Gastroesophageal sphincter (tissue), 4 donors: ENCODE measurements at regions not wholly inside any gene's neighbourhood (a gene's known extent, or its start where the extent isn't known, plus 50 kb on each side); places are given as distances from the start of the nearest gene placed in this dataset.

Experiments
- ATAC-seq: fragments of 150-250 bp; one replicate; pipeline ENCODE4 v1.9.1; 2016; ENCODE audit warnings: mild to moderate bottlenecking, moderate library complexity
- H3K27ac ChIP-seq, 4 donors: fragments of 200-600 bp; sonication (generic) in 3 of 4; 1 replicate in 3 of 4; 2 replicates in 1 of 4; pipeline ENCODE4 v1.5.1; 2016 to 2019
- H3K27me3 ChIP-seq: fragments of 200-600 bp; sonication (generic); one replicate; pipeline ENCODE4 v1.5.1; 2019
- H3K36me3 ChIP-seq, 2 donors: fragments of 200-600 bp; sonication (generic); one replicate each; pipeline ENCODE4 v1.5.1; 2019; ENCODE audit warnings: control low read depth in 1 of 2
- H3K4me1 ChIP-seq, 3 donors: fragments of 200-600 bp; sonication (generic); 1 replicate in 2 of 3; 2 replicates in 1 of 3; pipeline ENCODE4 v1.5.1; 2016 to 2019; ENCODE audit warnings: control low read depth in 2 of 3
- H3K4me3 ChIP-seq, 2 donors: fragments of 200-600 bp; sonication (generic); one replicate each; pipeline ENCODE4 v1.5.1; 2019; ENCODE audit warnings: mild to moderate bottlenecking in 1 of 2, moderate library complexity in 1 of 2
- H3K9me3 ChIP-seq, 3 donors: fragments of 200-600 bp; sonication (generic); one replicate each; pipeline ENCODE4 v1.5.1; 2017 to 2019; ENCODE audit warnings: control low read depth in 2 of 3
- EP300 ChIP-seq: sonication (generic); formaldehyde crosslinking; IDR thresholded peaks from one replicate; pipeline ENCODE4 v1.6.1; 2017; ENCODE audit warnings: antibody characterized with exemption, mild to moderate bottlenecking
- POLR2A ChIP-seq, 2 donors: fragments of 450-650 bp; IDR thresholded peaks; one replicate each; pipeline ENCODE4 v1.6.1; 2017; ENCODE audit warnings: antibody characterized with exemption in 2 of 2, mild to moderate bottlenecking in 2 of 2, moderate library complexity in 1 of 2
- POLR2AphosphoS5 ChIP-seq: sonication (generic); formaldehyde crosslinking; IDR thresholded peaks from one replicate; pipeline ENCODE4 v1.6.1; 2017; ENCODE audit warnings: antibody characterized with exemption
- WGBS, 2 donors: methylation state at CpG; one replicate each; pipeline ENCODE4 v1.1.5; 2018; ENCODE audit warnings: low coverage in 1 of 2; 5-methylcytosine and 5-hydroxymethylcytosine counted together
- TF ChIP-seq, protein P1 (sequence below), 4 experiments: fragments of 200-600 bp in 2 of 4; fragments of 450-650 bp in 2 of 4; sonication (generic) in 1 of 4; IDR thresholded peaks; one replicate each; pipeline ENCODE4 v1.5.1; 2017 to 2019; ENCODE audit warnings: antibody characterized with exemption in 4 of 4, mild to moderate bottlenecking in 2 of 4, moderate library complexity in 2 of 4

DNA sequence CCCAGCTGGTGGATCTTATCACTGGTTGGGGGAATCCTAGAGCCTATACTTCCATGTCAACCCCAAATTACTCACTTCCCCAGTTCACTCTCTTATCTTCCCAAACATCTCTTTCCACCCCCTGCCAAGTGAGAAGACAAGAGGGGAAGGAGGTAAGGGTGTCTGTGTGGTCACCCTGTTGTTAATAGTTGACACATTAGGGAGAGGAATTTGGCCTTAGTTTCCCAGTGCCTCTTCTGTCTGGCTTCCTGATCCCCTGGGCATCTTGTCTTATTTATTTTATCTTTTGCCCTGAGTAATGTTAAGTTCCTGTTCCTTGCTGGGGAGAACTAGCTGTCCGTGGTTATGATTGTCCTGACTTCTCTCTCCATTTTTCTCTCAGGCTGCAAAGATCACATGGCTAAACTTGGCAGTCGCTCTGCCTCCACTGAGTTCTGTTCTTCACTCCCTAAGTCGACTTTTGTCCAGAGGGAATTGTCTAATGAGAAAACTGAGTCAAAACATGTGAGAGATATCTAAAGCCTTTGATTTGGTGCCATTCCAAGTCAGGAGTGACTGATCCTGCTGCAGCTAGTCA lies 157.1 kb upstream of the SYT6 start:
- H3K4me1 ChIP-seq: peaks cover 0 to 11% (median 0%) of the 10 kb centered on the region in 3 donors
- TF ChIP-seq POLR2AphosphoS5: no peak
- WGBS, 2 donors: 0 to 18% methylated on average over 2 of the region's 3 CpGs
- H3K9me3 ChIP-seq: no peaks in the 10 kb centered on the region
- no peaks in the 10 kb centered on the region for H3K36me3 ChIP-seq
- no peak overlapping the region for H3K4me3 ChIP-seq
- H3K27me3 ChIP-seq: no peaks in the 10 kb centered on the region
- ATAC-seq: no peak
- no peak overlapping the region for H3K27ac ChIP-seq

DNA sequence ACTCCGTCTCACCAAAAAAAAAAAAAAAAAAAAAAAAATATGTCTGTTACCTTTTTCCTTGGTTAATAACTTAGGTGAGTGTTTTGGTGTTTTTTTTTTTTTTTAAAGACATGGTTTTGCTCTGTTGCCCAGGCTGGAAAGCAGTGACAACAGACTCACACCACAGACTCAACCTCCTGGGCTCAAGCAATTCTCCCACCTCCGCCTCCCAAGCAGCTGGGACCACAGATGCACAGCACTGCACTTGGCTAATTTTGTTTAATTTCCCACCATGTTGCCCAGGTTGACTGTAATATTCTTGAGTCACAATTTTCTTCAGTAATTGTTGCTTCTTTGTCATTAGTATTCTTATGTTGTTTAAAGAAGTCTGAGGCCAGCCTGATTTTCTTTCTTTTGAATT lies 149.2 kb upstream of the SYT6 start:
- Histone ChIP-seq H3K4me3 (no peak overlapping the region), H3K27ac (no peak overlapping the region), H3K27me3 (peaks cover 5% of the 10 kb centered on the region), H3K36me3 (no peaks in the 10 kb centered on the region), H3K4me1 (no peaks in the 10 kb centered on the region), H3K9me3 (no peaks in the 10 kb centered on the region)
- no peak for ATAC-seq
- WGBS, 2 donors: 80 to 100% methylated on average over 1 to 2 of the region's 2 CpGs
- no peak for TF ChIP-seq POLR2AphosphoS5
- TF ChIP-seq, protein P1, sequence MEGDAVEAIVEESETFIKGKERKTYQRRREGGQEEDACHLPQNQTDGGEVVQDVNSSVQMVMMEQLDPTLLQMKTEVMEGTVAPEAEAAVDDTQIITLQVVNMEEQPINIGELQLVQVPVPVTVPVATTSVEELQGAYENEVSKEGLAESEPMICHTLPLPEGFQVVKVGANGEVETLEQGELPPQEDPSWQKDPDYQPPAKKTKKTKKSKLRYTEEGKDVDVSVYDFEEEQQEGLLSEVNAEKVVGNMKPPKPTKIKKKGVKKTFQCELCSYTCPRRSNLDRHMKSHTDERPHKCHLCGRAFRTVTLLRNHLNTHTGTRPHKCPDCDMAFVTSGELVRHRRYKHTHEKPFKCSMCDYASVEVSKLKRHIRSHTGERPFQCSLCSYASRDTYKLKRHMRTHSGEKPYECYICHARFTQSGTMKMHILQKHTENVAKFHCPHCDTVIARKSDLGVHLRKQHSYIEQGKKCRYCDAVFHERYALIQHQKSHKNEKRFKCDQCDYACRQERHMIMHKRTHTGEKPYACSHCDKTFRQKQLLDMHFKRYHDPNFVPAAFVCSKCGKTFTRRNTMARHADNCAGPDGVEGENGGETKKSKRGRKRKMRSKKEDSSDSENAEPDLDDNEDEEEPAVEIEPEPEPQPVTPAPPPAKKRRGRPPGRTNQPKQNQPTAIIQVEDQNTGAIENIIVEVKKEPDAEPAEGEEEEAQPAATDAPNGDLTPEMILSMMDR (IDR thresholded peaks at IDR 0.05): no peak
- TF ChIP-seq EP300: no peak
- TF ChIP-seq POLR2A (IDR thresholded peaks at IDR 0.05): no peak

DNA sequence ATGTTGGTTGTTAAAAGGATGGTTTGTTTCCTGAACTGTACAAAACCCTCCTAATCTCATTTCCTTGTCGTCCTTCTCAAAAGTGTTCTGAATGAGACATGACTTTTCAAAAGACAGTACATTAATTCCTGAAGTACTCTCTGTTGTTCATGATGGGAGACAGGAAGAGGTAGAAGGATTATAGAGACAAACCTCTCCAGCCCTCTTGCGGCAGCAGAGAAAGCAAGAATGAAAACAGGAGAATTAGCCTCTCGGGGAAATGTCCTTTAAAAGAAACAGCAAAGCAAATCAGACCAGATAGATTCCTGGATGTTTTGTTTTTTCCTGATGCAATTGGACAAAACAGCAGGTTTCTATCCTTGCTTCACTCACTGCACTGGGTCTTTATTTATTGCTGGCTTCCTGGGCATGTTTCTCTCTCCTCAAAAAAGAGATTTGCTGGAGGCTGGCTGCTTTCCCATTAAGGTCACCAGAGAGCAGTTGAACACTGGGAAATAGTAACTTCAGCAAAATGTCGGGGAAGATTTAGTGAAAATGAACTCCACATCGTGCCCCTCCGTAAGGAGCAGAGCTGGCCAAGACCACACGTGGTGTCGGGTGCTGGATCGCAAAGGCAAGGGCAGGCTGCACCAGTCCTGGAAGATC lies 145.8 kb upstream of the SYT6 start:
- ATAC-seq: no peak
- H3K4me3 ChIP-seq: no peak overlapping the region
- no peaks in the 10 kb centered on the region for H3K36me3 ChIP-seq
- peak overlapping the region in 1 of 4 donors; percentile 10 for H3K27ac ChIP-seq
- no peaks in the 10 kb centered on the region for H3K4me1 ChIP-seq
- H3K9me3 ChIP-seq: no peaks in the 10 kb centered on the region
- 23 to 28% methylated on average over 3 of the region's 9 CpGs for WGBS, 2 donors
- TF ChIP-seq, protein P1 (IDR thresholded peaks at IDR 0.05): peak in 1 of 4 experiments; percentile 12
- TF ChIP-seq EP300 (no peak), POLR2A (IDR thresholded peaks at IDR 0.05) (no peak)
- H3K27me3 ChIP-seq: peaks cover 5% of the 10 kb centered on the region

DNA sequence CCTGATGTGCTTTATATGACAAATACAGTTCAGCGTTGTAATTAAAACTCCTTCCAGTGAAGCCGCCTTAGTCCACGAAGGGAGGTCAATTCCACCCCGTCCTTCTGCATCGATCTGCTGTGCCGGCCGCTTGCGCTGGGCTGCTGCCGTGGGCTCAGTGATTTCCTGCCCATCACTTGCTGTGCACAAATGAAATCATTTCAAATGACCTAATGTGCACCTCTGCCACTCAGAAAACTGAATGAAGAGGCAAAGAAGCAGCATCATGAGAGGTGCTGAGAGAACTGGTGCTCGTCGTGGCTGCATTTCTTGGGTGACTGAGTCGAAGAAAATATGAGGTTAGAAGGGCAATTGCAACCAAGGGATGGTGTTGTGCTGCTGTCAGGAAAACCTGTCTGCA lies 144.3 kb upstream of the SYT6 start:
- Histone ChIP-seq H3K27ac (no peak overlapping the region), H3K36me3 (no peaks in the 10 kb centered on the region), H3K4me1 (no peaks in the 10 kb centered on the region), H3K27me3 (no peaks in the 10 kb centered on the region), H3K4me3 (no peak overlapping the region), H3K9me3 (no peaks in the 10 kb centered on the region)
- WGBS, 2 donors: 83 to 84% methylated on average over 6 to 12 of the region's 12 CpGs
- no peak for ATAC-seq
- TF ChIP-seq POLR2A (IDR thresholded peaks at IDR 0.05) (no peak), EP300 (no peak), POLR2AphosphoS5 (no peak)
- TF ChIP-seq, protein P1 (IDR thresholded peaks at IDR 0.05): no peak

DNA sequence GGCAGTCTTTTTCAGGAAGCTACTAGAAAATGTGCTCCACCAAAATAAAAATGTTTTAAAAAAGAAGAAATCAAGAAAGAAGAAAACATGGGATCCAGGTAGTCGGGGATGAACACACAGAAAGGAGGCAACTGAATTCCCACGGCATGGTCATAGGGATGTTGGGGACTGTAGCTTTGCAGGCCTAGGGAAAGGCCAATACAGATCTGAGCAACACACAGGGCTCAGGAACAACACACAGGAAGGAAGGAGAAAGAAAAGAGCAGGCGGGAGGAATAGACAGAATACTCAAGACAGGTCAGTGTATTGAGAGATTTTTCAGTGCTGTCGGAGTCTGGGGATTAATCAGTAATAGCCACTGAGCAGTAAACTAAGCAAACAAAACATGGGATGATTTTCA lies 142.7 kb upstream of the SYT6 start:
- Histone ChIP-seq H3K36me3 (no peaks in the 10 kb centered on the region), H3K27me3 (no peaks in the 10 kb centered on the region), H3K4me3 (no peak overlapping the region), H3K27ac (no peak overlapping the region), H3K9me3 (no peaks in the 10 kb centered on the region), H3K4me1 (no peaks in the 10 kb centered on the region)
- ATAC-seq: no peak
- TF ChIP-seq POLR2A (IDR thresholded peaks at IDR 0.05) (no peak), POLR2AphosphoS5 (no peak), EP300 (no peak)
- TF ChIP-seq, protein P1 (IDR thresholded peaks at IDR 0.05): no peak
- 89 to 92% methylated on average over 4 of the region's 4 CpGs for whole genome bisulfite sequencing, 2 donors
